CD4-positive, alpha-beta T cell (primary cell): ENCODE measurements at regions not wholly inside any gene's neighbourhood (a gene's known extent, or its start where the extent isn't known, plus 50 kb on each side); places are given as distances from the start of the nearest gene placed in this dataset.

Source experiments
- ATAC-seq: fragments of 200-7000 bp; cut with Tn5 transposase; one replicate; pipeline ENCODE4 v1.10.0; 2022; ENCODE audit warnings: mild to moderate bottlenecking; ENCODE audit not compliant: poor library complexity
- CTCF ChIA-PET: fragments of 350-600 bp; sonication (Branson Sonifier 250); formaldehyde crosslinking; loops from one replicate; lab custom pipeline; 2021; ENCODE audit warnings: antibody characterized with exemption, inconsistent platforms; lab: Charles Lee
- POLR2A ChIA-PET: fragments of 350-600 bp; sonication (Branson Sonifier 250); formaldehyde crosslinking; loops from one replicate; lab custom pipeline; 2021; ENCODE audit warnings: antibody characterized with exemption, inconsistent platforms; lab: Charles Lee
- DNase-seq, 14 experiments: peaks; one replicate each; pipeline ENCODE4 v3.0.0-alpha.2; 2013 to 2020; ENCODE audit warnings: mixed read lengths in 2 of 14
- H3K27ac ChIP-seq, 2 donors: one replicate each; pipeline versions ENCODE4 v1.5.1 to v1.7.0; 2013; ENCODE audit warnings: low read length in 2 of 2, low read depth in 1 of 2, mild to moderate bottlenecking in 1 of 2
- H3K27me3 ChIP-seq, 2 experiments: 1 replicate in 1 of 2; 2 replicates in 1 of 2; pipeline versions ENCODE4 v1.6.1 to v1.7.0; 2013; ENCODE audit warnings: low read length in 2 of 2, control low read depth in 1 of 2, mild to moderate bottlenecking in 1 of 2, moderate library complexity in 1 of 2; ENCODE audit not compliant: insufficient read depth in 2 of 2, control insufficient read depth in 1 of 2
- H3K36me3 ChIP-seq: one replicate; pipeline ENCODE4 v1.6.1; 2013; ENCODE audit warnings: low read length, control low read depth; ENCODE audit not compliant: insufficient read depth
- H3K4me1 ChIP-seq: one replicate; pipeline ENCODE4 v1.6.1; 2013; ENCODE audit warnings: low read length, control low read depth; ENCODE audit not compliant: insufficient read depth
- H3K4me3 ChIP-seq: one replicate; pipeline ENCODE4 v1.5.1; 2013; ENCODE audit warnings: mild to moderate bottlenecking, low read length, moderate library complexity
- H3K9me3 ChIP-seq, 2 experiments: 1 replicate in 1 of 2; 2 replicates in 1 of 2; pipeline versions ENCODE4 v1.6.1 to v1.7.0; 2013; ENCODE audit warnings: low read length in 2 of 2, mild to moderate bottlenecking in 2 of 2, control low read depth in 1 of 2, moderate library complexity in 1 of 2; ENCODE audit not compliant: control insufficient read depth in 1 of 2, insufficient read depth in 1 of 2
- H3K27ac Mint-ChIP-seq: one replicate; pipeline ENCODE4 v1.8.0; 2020; ENCODE audit warnings: mixed read lengths
- H3K27me3 Mint-ChIP-seq: one replicate; pipeline ENCODE4 v1.8.0; 2021; ENCODE audit warnings: mixed read lengths
- H3K36me3 Mint-ChIP-seq: one replicate; pipeline ENCODE4 v1.8.0; 2021; ENCODE audit warnings: low read depth, mixed read lengths
- H3K4me1 Mint-ChIP-seq: one replicate; pipeline ENCODE4 v1.8.0; 2021; ENCODE audit warnings: low read depth, mixed read lengths
- H3K4me3 Mint-ChIP-seq: one replicate; pipeline ENCODE4 v1.8.0; 2020; ENCODE audit warnings: mild to moderate bottlenecking, mixed read lengths
- H3K9me3 Mint-ChIP-seq: one replicate; pipeline ENCODE4 v1.8.0; 2020; ENCODE audit warnings: mixed read lengths
- intact Hi-C, 2 experiments: fragments of 100-400 bp; cut with DNase I in 1 of 2; cut with micrococcal nuclease in 1 of 2; formaldehyde crosslinking; loops; one replicate each; pipeline versions ENCODE4 v1.15.1 to v1.9.0; 2023 to 2025; cut with DNase I, micrococcal nuclease
- TF ChIP-seq, protein P1 (sequence below): fragments of 200-600 bp; IDR thresholded peaks from one replicate; pipeline ENCODE4 v1.8.0; 2022; ENCODE audit warnings: antibody characterized with exemption, mild to moderate bottlenecking

DNA sequence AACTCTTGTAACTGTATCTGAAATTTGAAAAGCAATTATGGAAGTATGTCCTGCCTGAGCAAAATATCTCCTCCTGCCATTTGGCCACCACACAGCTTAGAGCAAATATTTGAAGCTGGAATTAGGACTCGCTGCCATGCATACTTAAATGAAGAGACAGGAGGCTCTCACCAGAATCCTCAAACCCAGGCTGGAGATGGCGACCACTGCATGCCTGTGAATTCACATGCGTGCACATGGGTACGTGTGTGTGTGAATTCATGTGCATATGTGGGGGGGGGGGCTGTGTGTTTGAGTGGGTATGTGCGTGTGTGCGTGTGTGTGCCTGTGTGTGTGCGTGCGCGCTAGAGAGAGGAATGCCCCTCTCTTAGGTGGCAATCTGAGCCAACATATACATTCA, 84.1 kb upstream of the IRX1 start:
- Histone ChIP-seq H3K4me1 (no peaks in the 10 kb centered on the region), H3K27ac (no peak overlapping the region), H3K36me3 (no peaks in the 10 kb centered on the region), H3K27me3 (no peaks in the 10 kb centered on the region), H3K4me3 (no peak overlapping the region), H3K9me3 (peaks cover 0 to 22% of the 10 kb centered on the region in 2 experiments)
- TF ChIP-seq, protein P1, sequence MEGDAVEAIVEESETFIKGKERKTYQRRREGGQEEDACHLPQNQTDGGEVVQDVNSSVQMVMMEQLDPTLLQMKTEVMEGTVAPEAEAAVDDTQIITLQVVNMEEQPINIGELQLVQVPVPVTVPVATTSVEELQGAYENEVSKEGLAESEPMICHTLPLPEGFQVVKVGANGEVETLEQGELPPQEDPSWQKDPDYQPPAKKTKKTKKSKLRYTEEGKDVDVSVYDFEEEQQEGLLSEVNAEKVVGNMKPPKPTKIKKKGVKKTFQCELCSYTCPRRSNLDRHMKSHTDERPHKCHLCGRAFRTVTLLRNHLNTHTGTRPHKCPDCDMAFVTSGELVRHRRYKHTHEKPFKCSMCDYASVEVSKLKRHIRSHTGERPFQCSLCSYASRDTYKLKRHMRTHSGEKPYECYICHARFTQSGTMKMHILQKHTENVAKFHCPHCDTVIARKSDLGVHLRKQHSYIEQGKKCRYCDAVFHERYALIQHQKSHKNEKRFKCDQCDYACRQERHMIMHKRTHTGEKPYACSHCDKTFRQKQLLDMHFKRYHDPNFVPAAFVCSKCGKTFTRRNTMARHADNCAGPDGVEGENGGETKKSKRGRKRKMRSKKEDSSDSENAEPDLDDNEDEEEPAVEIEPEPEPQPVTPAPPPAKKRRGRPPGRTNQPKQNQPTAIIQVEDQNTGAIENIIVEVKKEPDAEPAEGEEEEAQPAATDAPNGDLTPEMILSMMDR = no peak
- no peak overlapping the region for H3K4me3 Mint-ChIP-seq
- no peak overlapping the region for H3K27ac Mint-ChIP-seq
- POLR2A ChIA-PET = no interaction called here
- intact Hi-C loops = no loop called here
- no peaks in the 10 kb centered on the region for H3K27me3 Mint-ChIP-seq
- ATAC-seq (no peak), DNase-seq (no peak)
- no peaks in the 10 kb centered on the region for H3K36me3 Mint-ChIP-seq
- no peaks in the 10 kb centered on the region for H3K9me3 Mint-ChIP-seq
- CTCF ChIA-PET = no interaction called here
- no peaks in the 10 kb centered on the region for H3K4me1 Mint-ChIP-seq

DNA sequence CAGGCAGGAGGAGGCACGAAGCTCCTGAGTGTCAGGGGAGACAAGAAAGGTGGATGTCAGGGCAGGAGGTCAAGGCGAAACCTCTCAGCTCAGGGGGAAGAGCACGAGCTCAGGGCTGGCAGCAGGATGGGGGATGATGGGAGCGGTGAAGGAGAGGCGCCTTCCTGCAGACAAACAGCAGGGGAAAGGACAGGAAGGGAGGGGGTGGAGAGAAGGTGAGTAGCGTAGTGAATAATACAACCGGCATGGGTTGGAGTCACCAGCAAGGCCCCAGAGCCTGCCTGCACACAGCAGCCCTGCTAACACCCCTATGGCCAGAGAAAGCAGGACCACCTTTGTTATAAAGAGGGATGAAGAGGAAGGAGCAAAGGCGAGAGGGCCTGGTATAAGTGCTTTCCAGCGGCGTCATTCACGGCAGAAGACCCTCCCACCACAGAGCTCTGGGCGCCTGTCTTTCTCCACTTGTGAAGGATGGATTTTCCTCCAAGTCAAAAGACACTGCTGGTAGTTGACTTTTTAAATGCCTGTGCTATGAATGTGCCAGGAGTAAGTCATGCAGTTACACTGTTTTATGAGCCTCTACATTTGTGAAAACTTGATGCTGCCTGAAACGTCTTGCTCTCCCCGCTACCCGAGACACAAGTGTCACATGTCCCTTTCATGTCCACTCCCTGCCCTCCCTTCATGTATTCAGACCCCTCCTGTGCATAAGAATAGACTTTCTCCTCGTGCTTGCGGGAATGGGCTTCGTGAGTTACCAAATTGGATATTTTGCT, 84.8 kb upstream of the IRX1 start:
- Mint-ChIP-seq H3K36me3 (no peaks in the 10 kb centered on the region), H3K4me3 (no peak overlapping the region), H3K27me3 (no peaks in the 10 kb centered on the region), H3K9me3 (no peaks in the 10 kb centered on the region), H3K27ac (no peak overlapping the region), H3K4me1 (no peaks in the 10 kb centered on the region)
- Histone ChIP-seq H3K4me3 (no peak overlapping the region), H3K36me3 (no peaks in the 10 kb centered on the region), H3K9me3 (peaks cover 0 to 22% of the 10 kb centered on the region in 2 experiments), H3K27ac (no peak overlapping the region), H3K27me3 (no peaks in the 10 kb centered on the region), H3K4me1 (no peaks in the 10 kb centered on the region)
- intact Hi-C loops = no loop called here
- ChIA-PET POLR2A (no interaction called here), CTCF (no interaction called here)
- ATAC-seq (no peak), DNase-seq (no peak)
- TF ChIP-seq, protein P1 = no peak

DNA sequence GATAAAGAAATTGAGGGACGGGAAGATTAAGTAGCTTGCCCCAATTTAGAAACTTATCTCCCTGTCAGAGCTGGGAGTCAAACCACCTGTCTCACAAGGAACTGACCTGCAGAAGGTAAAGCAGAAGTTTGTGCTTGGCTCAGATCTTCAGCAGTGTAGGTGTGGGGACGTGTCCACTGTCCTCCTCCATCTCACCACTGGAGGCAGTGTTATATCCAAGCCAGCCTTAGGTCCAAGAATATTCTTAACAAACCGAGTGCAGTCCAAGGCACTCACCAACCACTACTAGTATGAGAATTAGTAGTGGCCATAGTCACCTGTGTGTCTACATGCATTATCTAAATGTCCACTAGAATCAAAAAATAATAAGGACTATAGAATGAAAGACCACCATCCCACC, 86.3 kb upstream of the IRX1 start:
- ChIA-PET CTCF (interaction anchor here (0.6 kb wide), 1 partner anchor 37 kb away, joined by 3 read pairs; no protein-coding TSS in a partner anchor), POLR2A (interaction anchor here (0.6 kb wide), 1 partner anchor 889 kb away, joined by 3 read pairs; no protein-coding TSS in a partner anchor)
- DNase-seq (no peak), ATAC-seq (no peak)
- Histone ChIP-seq H3K4me1 (no peaks in the 10 kb centered on the region), H3K4me3 (no peak overlapping the region), H3K27ac (no peak overlapping the region), H3K36me3 (no peaks in the 10 kb centered on the region), H3K9me3 (peaks cover 0 to 22% of the 10 kb centered on the region in 2 experiments), H3K27me3 (no peaks in the 10 kb centered on the region)
- Mint-ChIP-seq H3K27ac (no peak overlapping the region), H3K4me3 (no peak overlapping the region), H3K27me3 (no peaks in the 10 kb centered on the region), H3K9me3 (no peaks in the 10 kb centered on the region), H3K4me1 (no peaks in the 10 kb centered on the region), H3K36me3 (no peaks in the 10 kb centered on the region)
- intact Hi-C loops = no loop called here
- TF ChIP-seq, protein P1 = no peak
